Uterus (tissue), 2 donors: ENCODE measurements at regions not wholly inside any gene's neighbourhood (a gene's known extent, or its start where the extent isn't known, plus 50 kb on each side); places are given as distances from the start of the nearest gene placed in this dataset.

Experiments
- POLR2A ChIP-seq, 2 donors: fragments of 450-650 bp; IDR thresholded peaks; one replicate each; pipeline ENCODE4 v1.6.1; 2016; ENCODE audit warnings: antibody characterized with exemption in 2 of 2, mild to moderate bottlenecking in 1 of 2, moderate library complexity in 1 of 2
- TF ChIP-seq, protein P1 (sequence below), 4 experiments: fragments of 200-600 bp in 2 of 4; fragments of 450-650 bp in 2 of 4; sonication (generic) in 2 of 4; IDR thresholded peaks; one replicate each; pipeline ENCODE4 v1.5.1; 2016 to 2019; ENCODE audit warnings: antibody characterized with exemption in 4 of 4, mild to moderate bottlenecking in 2 of 4, moderate library complexity in 1 of 4

DNA sequence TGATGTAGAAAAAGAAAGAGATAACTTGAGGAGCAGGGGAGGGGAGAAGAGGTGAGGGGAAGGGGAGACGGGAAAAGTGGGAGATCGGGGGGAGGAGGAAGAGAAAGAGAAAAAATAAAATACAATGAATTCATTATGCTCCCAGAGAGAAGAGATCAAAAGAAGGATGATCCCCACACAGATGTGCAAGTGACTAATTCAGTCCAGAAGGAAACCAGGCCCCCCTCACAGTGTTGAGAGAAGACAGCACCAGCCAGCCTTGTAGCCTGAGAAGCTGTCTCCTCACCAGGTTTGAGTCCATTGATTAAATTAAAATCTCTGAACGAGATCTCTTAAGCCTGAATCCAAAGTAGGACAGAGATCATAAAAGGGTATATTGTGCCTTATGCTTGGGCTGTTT lies 333.7 kb upstream of the NBEA start:
- TF ChIP-seq, protein P1, sequence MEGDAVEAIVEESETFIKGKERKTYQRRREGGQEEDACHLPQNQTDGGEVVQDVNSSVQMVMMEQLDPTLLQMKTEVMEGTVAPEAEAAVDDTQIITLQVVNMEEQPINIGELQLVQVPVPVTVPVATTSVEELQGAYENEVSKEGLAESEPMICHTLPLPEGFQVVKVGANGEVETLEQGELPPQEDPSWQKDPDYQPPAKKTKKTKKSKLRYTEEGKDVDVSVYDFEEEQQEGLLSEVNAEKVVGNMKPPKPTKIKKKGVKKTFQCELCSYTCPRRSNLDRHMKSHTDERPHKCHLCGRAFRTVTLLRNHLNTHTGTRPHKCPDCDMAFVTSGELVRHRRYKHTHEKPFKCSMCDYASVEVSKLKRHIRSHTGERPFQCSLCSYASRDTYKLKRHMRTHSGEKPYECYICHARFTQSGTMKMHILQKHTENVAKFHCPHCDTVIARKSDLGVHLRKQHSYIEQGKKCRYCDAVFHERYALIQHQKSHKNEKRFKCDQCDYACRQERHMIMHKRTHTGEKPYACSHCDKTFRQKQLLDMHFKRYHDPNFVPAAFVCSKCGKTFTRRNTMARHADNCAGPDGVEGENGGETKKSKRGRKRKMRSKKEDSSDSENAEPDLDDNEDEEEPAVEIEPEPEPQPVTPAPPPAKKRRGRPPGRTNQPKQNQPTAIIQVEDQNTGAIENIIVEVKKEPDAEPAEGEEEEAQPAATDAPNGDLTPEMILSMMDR (IDR thresholded peaks at IDR 0.05) = no peak
- TF ChIP-seq POLR2A (IDR thresholded peaks at IDR 0.05) = no peak
